ENCODE measurements at regions not wholly inside any gene's neighbourhood (a gene's known extent, or its start where the extent isn't known, plus 50 kb on each side); places are given as distances from the start of the nearest gene placed in this dataset.
A peak's percentile ranks its signal among the peaks of the same experiment; 100 is the strongest.

- peak in 5 of 8 donors; percentile 14 to 90 (median 61) for ATAC-seq
Observed at GRCh38 chr6:22821664-22822320, 252.4 kb downstream of the HDGFL1 start.

GRCh38 chr6:22825210-22825609 lies 255.8 kb downstream of the HDGFL1 start:
- ATAC-seq (no peak), DNase-seq (no peak)
- intact Hi-C loops (cut with DNase I): loop anchor here in 3 of 10 donors (10.0 kb wide), 1 partner anchor 1230 kb away; the partner anchor contains the start of gene SOX4 (in 3 of the 3)
- Histone ChIP-seq H3K27me3 (no peaks in the 10 kb centered on the region), H3K4me3 (no peak overlapping the region), H3K9me3 (no peaks in the 10 kb centered on the region), H3K27ac (no peak overlapping the region), H3K36me3 (no peaks in the 10 kb centered on the region), H3K4me1 (peaks cover 0 to 32% (median 13%) of the 10 kb centered on the region in 9 donors)
- WGBS, 2 donors: 91 to 92% methylated on average over 3 of the region's 3 CpGs
- TF ChIP-seq CTCF (IDR thresholded peaks at IDR 0.05): no peak

More at GRCh38 chr6:22821664-22822320, 252.4 kb downstream of the HDGFL1 start:
- intact Hi-C loops (cut with DNase I): loop anchor here in 3 of 10 donors (10.0 kb wide), 1 partner anchor 1227 kb away; the partner anchor contains the start of gene SOX4 (in 3 of the 3)
- no peak for DNase-seq
- H3K4me3 ChIP-seq: no peak overlapping the region
- no peak for TF ChIP-seq CTCF (IDR thresholded peaks at IDR 0.05)
- H3K4me1 ChIP-seq: peaks cover 0 to 12% (median 0%) of the 10 kb centered on the region in 9 donors
- H3K27me3 ChIP-seq: no peaks in the 10 kb centered on the region
- 36 to 56% methylated on average over 3 of the region's 3 CpGs for WGBS, 2 donors
- peaks cover 0 to 9% (median 0%) of the 10 kb centered on the region in 11 donors for H3K9me3 ChIP-seq
- H3K27ac ChIP-seq: no peak overlapping the region
- H3K36me3 ChIP-seq: no peaks in the 10 kb centered on the region

- Histone ChIP-seq H3K27me3 (no peaks in the 10 kb centered on the region), H3K9me3 (no peaks in the 10 kb centered on the region), H3K27ac (peak overlapping the region in 3 of 10 donors; percentile 56 to 68 (median 68)), H3K4me3 (no peak overlapping the region), H3K36me3 (no peaks in the 10 kb centered on the region), H3K4me1 (peaks cover 0 to 26% (median 13%) of the 10 kb centered on the region in 9 donors)
- 80 to 82% methylated on average over 2 of the region's 2 CpGs for WGBS, 2 donors
- ATAC-seq (no peak), DNase-seq (no peak)
- intact Hi-C loops (cut with DNase I): loop anchor here in 3 of 10 donors (10.0 kb wide), 1 partner anchor 1232 kb away; the partner anchor contains the start of gene SOX4 (in 3 of the 3)
- no peak for TF ChIP-seq CTCF (IDR thresholded peaks at IDR 0.05)
Observed at GRCh38 chr6:22826961-22827360, 257.6 kb downstream of the HDGFL1 start.

GRCh38 chr6:22827760-22828159 lies 258.4 kb downstream of the HDGFL1 start:
- intact Hi-C loops (cut with DNase I): loop anchor here in 3 of 10 donors (10.0 kb wide), 1 partner anchor 1233 kb away; the partner anchor contains the start of gene SOX4 (in 3 of the 3)
- no peak for DNase-seq
- no peaks in the 10 kb centered on the region for H3K9me3 ChIP-seq
- peak in 5 of 8 donors; percentile 31 to 57 (median 38) for ATAC-seq
- no peaks in the 10 kb centered on the region for H3K36me3 ChIP-seq
- no peaks in the 10 kb centered on the region for H3K27me3 ChIP-seq
- no peak for TF ChIP-seq CTCF (IDR thresholded peaks at IDR 0.05)
- H3K4me3 ChIP-seq: no peak overlapping the region
- H3K4me1 ChIP-seq: peaks cover 0 to 23% (median 13%) of the 10 kb centered on the region in 9 donors
- peak overlapping the region in 4 of 10 donors; percentile 53 to 68 (median 62) for H3K27ac ChIP-seq
- 13 to 17% methylated on average over 1 of the region's 1 CpG for WGBS, 2 donors
